GM12878 (cell line): ENCODE measurements at regions not wholly inside any gene's neighbourhood (a gene's known extent, or its start where the extent isn't known, plus 50 kb on each side); places are given as distances from the start of the nearest gene placed in this dataset.

Source experiments
- ATAC-seq: fragments of 200-7000 bp; cut with Tn5 transposase; 3 replicates; pipeline ENCODE4 v1.9.1; 2020; ENCODE audit warnings: mild to moderate bottlenecking, moderate library complexity
- BruUV-seq: library from RNA; stranded (reverse); fragments of 400-500 nt; replicated peaks from 2 replicates; lab custom pipeline; 2021; lab: Mats Ljungman, UMichigan
- CTCF ChIA-PET: fragments of 300-600 bp; sonication (Branson Sonifier 250); formaldehyde crosslinking; extraction: SDS; loops from one replicate; lab custom pipeline; 2021; ENCODE audit warnings: inconsistent platforms; lab: Yijun Ruan, JAX
- POLR2A ChIA-PET: fragments of 350-600 bp; formaldehyde crosslinking; extraction: SDS; loops from one replicate; lab custom pipeline; 2021; ENCODE audit warnings: inconsistent platforms; lab: Charles Lee
- RAD21 ChIA-PET: fragments of 300-600 bp; sonication (Branson Sonifier 250); formaldehyde crosslinking; loops from one replicate; lab custom pipeline; 2023; ENCODE audit warnings: antibody characterized with exemption; ENCODE audit not compliant: unreplicated experiment; lab: Charles Lee
- SMC1A ChIA-PET: fragments of 300-600 bp; sonication (Branson Sonifier 250); formaldehyde crosslinking; loops from one replicate; lab custom pipeline; 2023; ENCODE audit not compliant: unreplicated experiment, uncharacterized antibody; lab: Charles Lee
- DNase-seq: peaks from one replicate; pipeline ENCODE4 v3.0.0-alpha.2; 2011; ENCODE audit warnings: low read depth, low spot score
- FAIRE-seq: peaks from 3 replicates; lab custom pipeline; 2011; peaks lifted over from hg19 to GRCh38; lab: Jason Lieb, UNC
- H2AFZ ChIP-seq: 2 replicates; pipeline ENCODE4 v1.6.0; 2011; ENCODE audit warnings: low read depth, low read length, control low read depth; ENCODE audit not compliant: control insufficient read depth
- H3K27ac ChIP-seq: 2 replicates; pipeline ENCODE4 v1.5.1; 2011; ENCODE audit warnings: control low read depth; ENCODE audit not compliant: control insufficient read depth, insufficient read depth
- H3K27me3 ChIP-seq, 2 experiments: replicated peaks in 1 of 2; 2 replicates each; pipeline versions ENCODE4 v1.6.0 to v1.6.1; 2011; ENCODE audit warnings: low read length in 1 of 2; ENCODE audit not compliant: control insufficient read depth in 2 of 2, insufficient read depth in 2 of 2
- H3K36me3 ChIP-seq, 2 experiments: 2 replicates each; pipeline ENCODE4 v1.5.1; 2011; ENCODE audit warnings: low read length in 1 of 2; ENCODE audit not compliant: control insufficient read depth in 2 of 2, insufficient read depth in 2 of 2
- H3K4me1 ChIP-seq: 2 replicates; pipeline ENCODE4 v1.6.1; 2011; ENCODE audit warnings: mild to moderate bottlenecking, low read length, moderate library complexity, mixed read lengths; ENCODE audit not compliant: control insufficient read depth, insufficient read depth
- H3K4me2 ChIP-seq: 2 replicates; pipeline ENCODE4 v1.6.0; 2011; ENCODE audit warnings: control low read depth; ENCODE audit not compliant: control insufficient read depth, insufficient read depth
- H3K4me3 ChIP-seq: fragments of 200-600 bp; sonication (generic); 2 replicates; pipeline ENCODE4 v1.5.1; 2016
- H3K79me2 ChIP-seq: 2 replicates; pipeline ENCODE4 v1.6.0; 2011; ENCODE audit warnings: low read length; ENCODE audit not compliant: control insufficient read depth, insufficient read depth
- H3K9ac ChIP-seq: 2 replicates; pipeline ENCODE4 v1.8.0; 2011; ENCODE audit warnings: low read length, control low read depth, mixed read lengths; ENCODE audit not compliant: control insufficient read depth, insufficient read depth
- H3K9me3 ChIP-seq: replicated peaks from 3 replicates; pipeline ENCODE4 v1.5.1; 2011; ENCODE audit warnings: mild to moderate bottlenecking, low read length; ENCODE audit not compliant: control insufficient read depth, insufficient read depth
- H4K20me1 ChIP-seq: 2 replicates; pipeline ENCODE4 v1.6.0; 2011; ENCODE audit not compliant: control insufficient read depth, insufficient read depth
- BACH1 ChIP-seq: fragments of 450-650 bp; IDR thresholded peaks from 2 replicates; pipeline ENCODE4 v1.6.1; 2017; ENCODE audit warnings: mild to moderate bottlenecking, borderline replicate concordance
- EGR1 ChIP-seq, 2 experiments: IDR thresholded peaks; 1 replicate in 1 of 2; 2 replicates in 1 of 2; pipeline ENCODE4 v1.6.1; 2011 to 2012; ENCODE audit warnings: low read depth in 2 of 2, low read length in 2 of 2, borderline replicate concordance in 1 of 2, mild to moderate bottlenecking in 1 of 2, moderate library complexity in 1 of 2
- FOS ChIP-seq: IDR thresholded peaks from 3 replicates; pipeline ENCODE4 v1.6.1; 2011; ENCODE audit warnings: borderline replicate concordance; ENCODE audit not compliant: insufficient read length; ENCODE audit errors: extremely low read depth
- IKZF2 ChIP-seq, 2 experiments: fragments of 450-650 bp; IDR thresholded peaks; 2 replicates each; pipeline ENCODE4 v1.6.1; 2017; ENCODE audit warnings: mild to moderate bottlenecking in 2 of 2, moderate library complexity in 2 of 2
- IRF4 ChIP-seq: IDR thresholded peaks from 2 replicates; pipeline ENCODE4 v1.6.1; 2011; ENCODE audit warnings: low read depth, low read length
- NR2C1 ChIP-seq: fragments of 450-650 bp; IDR thresholded peaks from 2 replicates; pipeline ENCODE4 v1.6.1; 2017; ENCODE audit warnings: antibody characterized with exemption, mild to moderate bottlenecking, moderate library complexity
- PML ChIP-seq: IDR thresholded peaks from 2 replicates; pipeline ENCODE4 v1.6.1; 2012; ENCODE audit warnings: low read length, inconsistent platforms
- POU2F2 ChIP-seq: IDR thresholded peaks from 3 replicates; pipeline ENCODE4 v1.6.1; 2011; ENCODE audit warnings: low read depth, mild to moderate bottlenecking, low read length, borderline replicate concordance
- SRF ChIP-seq, 2 experiments: IDR thresholded peaks; 2 replicates each; pipeline ENCODE4 v1.6.1; 2011; ENCODE audit warnings: low read depth in 2 of 2, low read length in 2 of 2, mild to moderate bottlenecking in 1 of 2, moderate library complexity in 1 of 2
- STAT3 ChIP-seq: IDR thresholded peaks from 2 replicates; pipeline ENCODE4 v1.6.1; 2011; ENCODE audit warnings: low read depth, low read length, improper control_type of control experiment
- YBX1 ChIP-seq: fragments of 450-650 bp; IDR thresholded peaks from 2 replicates; pipeline ENCODE4 v1.6.1; 2016; ENCODE audit warnings: antibody characterized with exemption
- ZBTB33 ChIP-seq: fragments of 450-650 bp; IDR thresholded peaks from 2 replicates; pipeline ENCODE4 v1.6.1; 2017; ENCODE audit warnings: mild to moderate bottlenecking
- WGBS: methylation state at CpG from one replicate; pipeline ENCODE4 v1.1.6; 2016; ENCODE audit warnings: low lambda C conversion rate; ENCODE audit not compliant: insufficient replicate concordance, insufficient coverage; ENCODE audit errors: missing lambda C conversion rate; 5-methylcytosine and 5-hydroxymethylcytosine counted together
- in situ Hi-C: fragments of 300-500 bp; cut with MboI; formaldehyde crosslinking; loops from 9 replicates; pipeline ENCODE4 v1.14.3; 2018; ENCODE audit warnings: mixed read lengths
- intact Hi-C: fragments of 100-400 bp; cut with micrococcal nuclease; formaldehyde crosslinking; loops from one replicate; pipeline ENCODE4 v1.14.2; 2022; ENCODE audit not compliant: unreplicated experiment

DNA sequence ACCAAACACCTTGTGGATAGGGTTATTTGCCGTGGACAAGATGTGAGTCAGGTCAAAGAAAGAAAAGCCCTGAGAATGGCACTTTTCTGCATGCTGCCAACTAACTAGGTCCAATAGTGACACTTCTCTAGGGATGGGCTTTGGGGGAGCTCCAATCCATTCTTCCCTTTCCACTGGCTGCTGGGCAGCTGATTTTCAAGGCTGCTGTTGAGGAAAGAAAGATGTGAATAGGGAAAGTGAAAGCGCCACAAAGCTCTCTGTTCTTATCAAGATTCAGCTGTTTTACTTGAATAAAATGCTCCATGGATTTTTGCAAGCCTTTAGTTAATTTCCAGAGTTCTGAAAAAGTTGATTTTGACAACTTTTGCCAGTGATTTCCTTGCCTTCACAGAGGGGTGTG lies 244.2 kb upstream of the F9 start:
- ChIA-PET RAD21 (no interaction called here), CTCF (no interaction called here), POLR2A (no interaction called here), SMC1A (no interaction called here)
- Histone ChIP-seq H3K36me3 (no peaks in the 10 kb centered on the region), H3K9me3 (no peaks in the 10 kb centered on the region; the same call in 2 of the 3 replicates), H2AFZ (no peak overlapping the region), H3K27ac (no peak overlapping the region), H3K4me3 (no peak overlapping the region), H3K4me1 (no peaks in the 10 kb centered on the region), H3K4me2 (no peak overlapping the region), H3K79me2 (no peaks in the 10 kb centered on the region), H4K20me1 (no peaks in the 10 kb centered on the region), H3K27me3 (no peaks in the 10 kb centered on the region), H3K9ac (no peak overlapping the region)
- DNase-seq (no peak), FAIRE-seq (no peak), ATAC-seq (no peak)
- BruUV-seq: no TSS peak
- TF ChIP-seq IRF4: no peak
- no peak for TF ChIP-seq POU2F2
- TF ChIP-seq NR2C1: no peak
- no peak for TF ChIP-seq FOS
- no peak for TF ChIP-seq BACH1
- no peak for TF ChIP-seq STAT3
- TF ChIP-seq PML: no peak
- 43% methylated on average over 2 of the region's 2 CpGs for WGBS
- intact Hi-C loops: no loop called here
- in situ Hi-C loops: no loop called here

- ChIA-PET POLR2A (no interaction called here), SMC1A (no interaction called here), RAD21 (no interaction called here), CTCF (no interaction called here)
- intact Hi-C loops: no loop called here
- Histone ChIP-seq H3K36me3 (no peaks in the 10 kb centered on the region), H4K20me1 (no peaks in the 10 kb centered on the region), H3K27me3 (no peaks in the 10 kb centered on the region), H3K79me2 (no peaks in the 10 kb centered on the region), H3K27ac (no peak overlapping the region), H3K9ac (no peak overlapping the region), H2AFZ (no peak overlapping the region), H3K9me3 (no peaks in the 10 kb centered on the region), H3K4me2 (no peak overlapping the region), H3K4me1 (no peaks in the 10 kb centered on the region), H3K4me3 (no peak overlapping the region)
- 0% methylated on average over 3 of the region's 3 CpGs for whole genome bisulfite sequencing
- DNase-seq (no peak), ATAC-seq (no peak), FAIRE-seq (no peak)
- in situ Hi-C loops: no loop called here
- no TSS peak for BruUV-seq
- TF ChIP-seq ZBTB33: no peak
- TF ChIP-seq SRF (IDR thresholded peaks at IDR 0.05; ENCODE audit: low read depth in 2 of 2, low read length in 2 of 2): no peak
- no peak for TF ChIP-seq YBX1
- no peak for TF ChIP-seq IKZF2 (IDR thresholded peaks at IDR 0.05)
- no peak for TF ChIP-seq EGR1 (IDR thresholded peaks at IDR 0.05; ENCODE audit: borderline replicate concordance in 1 of 2, low read depth in 2 of 2, low read length in 2 of 2)
Observed at GRCh38 chrX:139267851-139268250, 262.7 kb upstream of the F9 start.
